ENCODE measurements at regions not wholly inside any gene's neighbourhood (a gene's known extent, or its start where the extent isn't known, plus 50 kb on each side); places are given as distances from the start of the nearest gene placed in this dataset.

DNA sequence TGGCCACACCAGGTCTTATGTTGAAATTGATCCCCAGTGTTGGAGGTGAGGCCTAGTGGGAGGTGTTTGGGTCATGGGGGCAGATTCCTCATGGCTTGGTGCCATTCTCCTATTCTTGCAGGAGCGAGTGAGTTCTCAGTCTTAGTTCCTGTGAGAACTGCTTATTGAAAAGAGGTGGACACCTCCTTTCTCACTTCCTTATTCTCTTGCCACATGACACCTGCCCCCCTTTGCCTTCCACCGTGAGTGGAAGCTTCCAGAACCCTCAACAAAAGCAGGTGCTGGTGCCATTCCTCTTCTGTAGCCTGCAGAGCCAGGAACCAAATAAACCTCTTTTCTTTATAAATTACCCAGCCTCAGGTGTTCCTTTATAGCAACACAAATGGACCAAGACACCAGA lies 318.1 kb upstream of the MCTP2 start:
- Histone ChIP-seq H3K4me3 (no peak overlapping the region), H3K9ac (ENCODE audit: low read depth in 2 of 2, low read length in 2 of 2) (no peak overlapping the region), H3K27ac (no peak overlapping the region), H3K4me1 (no peaks in the 10 kb centered on the region), H3K36me3 (no peaks in the 10 kb centered on the region), H3K27me3 (no peaks in the 10 kb centered on the region), H3K9me3 (no peaks in the 10 kb centered on the region)
- DNase-seq, result no peak
- TF ChIP-seq, protein P1, sequence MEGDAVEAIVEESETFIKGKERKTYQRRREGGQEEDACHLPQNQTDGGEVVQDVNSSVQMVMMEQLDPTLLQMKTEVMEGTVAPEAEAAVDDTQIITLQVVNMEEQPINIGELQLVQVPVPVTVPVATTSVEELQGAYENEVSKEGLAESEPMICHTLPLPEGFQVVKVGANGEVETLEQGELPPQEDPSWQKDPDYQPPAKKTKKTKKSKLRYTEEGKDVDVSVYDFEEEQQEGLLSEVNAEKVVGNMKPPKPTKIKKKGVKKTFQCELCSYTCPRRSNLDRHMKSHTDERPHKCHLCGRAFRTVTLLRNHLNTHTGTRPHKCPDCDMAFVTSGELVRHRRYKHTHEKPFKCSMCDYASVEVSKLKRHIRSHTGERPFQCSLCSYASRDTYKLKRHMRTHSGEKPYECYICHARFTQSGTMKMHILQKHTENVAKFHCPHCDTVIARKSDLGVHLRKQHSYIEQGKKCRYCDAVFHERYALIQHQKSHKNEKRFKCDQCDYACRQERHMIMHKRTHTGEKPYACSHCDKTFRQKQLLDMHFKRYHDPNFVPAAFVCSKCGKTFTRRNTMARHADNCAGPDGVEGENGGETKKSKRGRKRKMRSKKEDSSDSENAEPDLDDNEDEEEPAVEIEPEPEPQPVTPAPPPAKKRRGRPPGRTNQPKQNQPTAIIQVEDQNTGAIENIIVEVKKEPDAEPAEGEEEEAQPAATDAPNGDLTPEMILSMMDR (IDR thresholded peaks at IDR 0.05), result no peak
- intact Hi-C loops (cut with DNase I), result no loop called here

DNA sequence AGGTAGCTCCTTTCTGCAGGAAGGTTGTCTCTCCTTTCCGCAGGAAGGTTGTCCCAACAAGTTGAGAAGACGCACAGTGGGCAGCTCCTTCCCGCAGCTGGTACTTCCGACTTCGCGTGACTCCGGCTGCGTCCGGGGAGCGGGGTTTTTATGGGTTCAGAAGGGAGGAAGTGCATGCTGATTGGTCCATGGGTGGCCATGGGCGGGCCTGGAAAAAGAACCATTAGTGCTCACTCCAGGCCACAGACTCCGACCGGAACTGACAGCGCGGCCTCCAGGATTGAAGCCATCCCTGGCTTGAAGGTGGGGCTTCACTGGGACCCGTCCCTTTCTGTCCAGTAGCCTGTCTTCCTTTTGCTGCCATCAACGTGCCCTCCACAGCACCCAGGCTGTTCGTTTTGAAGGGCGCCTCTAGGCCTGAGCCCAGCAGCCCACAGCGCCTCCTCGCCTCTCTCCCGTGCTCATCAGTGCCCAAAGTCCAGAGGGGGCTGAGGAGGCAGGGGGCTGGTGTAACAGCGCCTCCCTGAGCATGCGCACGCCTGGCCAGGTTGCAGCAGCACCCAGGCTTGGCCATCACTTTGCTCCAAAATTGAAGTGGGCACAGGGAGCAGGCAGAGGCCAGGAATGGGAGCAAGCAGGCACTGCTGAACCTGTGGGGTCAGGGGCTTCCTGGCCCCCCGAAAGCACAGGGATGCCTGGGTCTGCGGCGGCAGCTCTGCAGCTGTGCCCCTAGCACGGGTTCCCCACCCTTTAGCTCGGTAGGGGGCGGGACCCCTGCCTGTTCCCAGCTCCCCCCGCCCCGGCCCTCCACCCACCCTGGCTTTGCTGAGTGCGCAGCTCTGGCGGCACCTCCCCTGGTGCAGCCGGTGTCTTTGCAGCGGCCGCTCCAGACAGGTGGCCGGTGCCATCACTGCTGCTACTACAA lies 330.6 kb upstream of the MCTP2 start:
- intact Hi-C loops (cut with DNase I), result no loop called here
- TF ChIP-seq, protein P1 (IDR thresholded peaks at IDR 0.05), result no peak

DNA sequence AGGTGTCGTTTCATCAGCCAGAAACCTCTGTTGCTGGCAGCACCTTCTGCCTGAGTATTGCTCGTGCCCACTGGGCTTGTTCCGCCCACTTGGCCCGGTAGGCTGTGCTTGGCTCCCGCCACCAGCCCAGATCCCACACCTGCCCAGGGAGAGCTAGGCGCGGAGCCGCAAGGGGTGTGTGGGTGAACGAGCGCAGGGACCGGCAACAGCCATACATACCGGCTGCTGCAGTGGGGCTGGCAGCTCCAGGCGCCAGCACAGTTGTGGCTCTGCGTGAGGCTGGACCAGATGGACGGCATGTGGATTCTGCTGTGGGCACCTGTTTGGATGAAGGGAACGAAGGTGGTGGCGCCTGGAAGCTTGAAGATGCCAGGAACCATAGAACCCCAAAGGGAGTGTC lies 331.5 kb upstream of the MCTP2 start:
- DNase-seq, result no peak
- TF ChIP-seq, protein P1 (IDR thresholded peaks at IDR 0.05), result no peak
- H3K4me1 ChIP-seq, result no peaks in the 10 kb centered on the region
- H3K9ac ChIP-seq (ENCODE audit: low read depth in 2 of 2, low read length in 2 of 2), result no peak overlapping the region
- intact Hi-C loops (cut with DNase I), result no loop called here
- no peak overlapping the region for H3K27ac ChIP-seq
- no peaks in the 10 kb centered on the region for H3K27me3 ChIP-seq
- H3K4me3 ChIP-seq, result no peak overlapping the region
- H3K9me3 ChIP-seq, result no peaks in the 10 kb centered on the region
- no peaks in the 10 kb centered on the region for H3K36me3 ChIP-seq

More for the DNA sequence above, 330.6 kb upstream of the MCTP2 start:
- Histone ChIP-seq H3K9ac (ENCODE audit: low read depth in 2 of 2, low read length in 2 of 2) (no peak overlapping the region), H3K4me1 (no peaks in the 10 kb centered on the region), H3K27me3 (no peaks in the 10 kb centered on the region), H3K4me3 (no peak overlapping the region), H3K27ac (no peak overlapping the region), H3K9me3 (no peaks in the 10 kb centered on the region), H3K36me3 (no peaks in the 10 kb centered on the region)
- no peak for DNase-seq

DNA sequence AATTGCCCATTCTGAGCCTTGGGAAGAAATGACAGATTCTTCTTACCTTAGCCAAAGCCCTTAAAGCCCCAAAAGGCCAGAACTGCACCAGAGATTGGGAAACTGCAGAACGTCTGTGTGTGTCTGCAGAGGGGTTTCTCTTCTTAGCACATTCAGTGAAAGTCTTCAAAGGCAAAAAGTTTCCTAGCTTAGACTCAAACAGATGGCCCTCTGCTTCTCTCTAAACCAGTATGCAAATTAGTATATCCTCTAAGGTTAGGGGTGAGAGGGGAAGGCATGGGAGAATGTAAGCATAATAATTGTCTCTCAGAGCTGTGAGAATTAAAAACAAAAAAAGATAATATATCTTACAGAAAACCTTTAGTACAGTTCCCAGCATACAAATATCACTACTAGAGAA lies 334.0 kb upstream of the MCTP2 start:
- no peak overlapping the region for H3K9ac ChIP-seq (ENCODE audit: low read depth in 2 of 2, low read length in 2 of 2)
- H3K27me3 ChIP-seq, result no peaks in the 10 kb centered on the region
- H3K36me3 ChIP-seq, result no peaks in the 10 kb centered on the region
- intact Hi-C loops (cut with DNase I), result no loop called here
- H3K4me1 ChIP-seq, result no peaks in the 10 kb centered on the region
- no peak for DNase-seq
- no peak overlapping the region for H3K27ac ChIP-seq
- no peaks in the 10 kb centered on the region for H3K9me3 ChIP-seq
- TF ChIP-seq, protein P1 (IDR thresholded peaks at IDR 0.05), result no peak
- no peak overlapping the region for H3K4me3 ChIP-seq

DNA sequence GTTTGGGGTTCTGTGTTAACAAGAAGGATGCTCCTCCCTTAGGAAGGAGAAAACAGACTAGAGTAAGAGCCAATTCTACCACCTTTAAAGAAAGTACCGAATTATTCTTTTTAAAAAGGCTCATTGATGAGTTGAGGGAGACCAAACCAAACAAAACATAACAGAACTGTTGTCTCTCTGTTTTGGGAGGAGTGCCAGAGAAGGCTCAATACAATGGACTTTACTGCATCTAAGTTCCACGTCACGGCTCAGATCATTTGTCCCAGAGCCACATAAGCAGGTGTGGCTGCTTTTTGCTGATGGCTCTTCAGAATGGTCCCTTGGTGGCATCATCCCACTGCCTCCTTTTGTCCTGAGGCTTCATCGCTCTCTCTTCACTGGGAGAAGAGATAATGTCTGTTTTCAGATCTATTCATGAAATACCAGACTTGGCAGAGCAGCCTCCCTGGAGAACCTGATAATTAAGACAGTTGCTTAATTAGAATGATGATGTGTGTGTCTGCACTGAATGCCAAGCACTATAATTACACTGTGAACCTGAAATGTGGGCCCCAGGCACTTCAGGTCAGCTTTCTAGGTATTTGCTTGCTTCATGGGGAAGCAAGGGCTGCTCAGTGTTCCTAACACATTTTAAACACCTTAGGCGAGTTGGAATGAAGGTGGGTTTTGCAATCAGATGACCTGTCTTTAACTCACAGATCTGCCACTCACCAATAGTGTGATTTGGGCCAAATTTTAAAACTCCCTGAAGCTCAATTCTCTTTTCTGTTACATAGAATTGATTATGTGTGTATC lies 335.2 kb upstream of the MCTP2 start:
- Histone ChIP-seq H3K27me3 (no peaks in the 10 kb centered on the region), H3K4me1 (no peaks in the 10 kb centered on the region), H3K9ac (ENCODE audit: low read depth in 2 of 2, low read length in 2 of 2) (no peak overlapping the region), H3K36me3 (no peaks in the 10 kb centered on the region), H3K9me3 (no peaks in the 10 kb centered on the region), H3K4me3 (no peak overlapping the region), H3K27ac (no peak overlapping the region)
- no peak for DNase-seq
- TF ChIP-seq, protein P1 (IDR thresholded peaks at IDR 0.05), result no peak
- intact Hi-C loops (cut with DNase I), result no loop called here
